ENCODE measurements at regions not wholly inside any gene's neighbourhood (a gene's known extent, or its start where the extent isn't known, plus 50 kb on each side); places are given as distances from the start of the nearest gene placed in this dataset.

DNA sequence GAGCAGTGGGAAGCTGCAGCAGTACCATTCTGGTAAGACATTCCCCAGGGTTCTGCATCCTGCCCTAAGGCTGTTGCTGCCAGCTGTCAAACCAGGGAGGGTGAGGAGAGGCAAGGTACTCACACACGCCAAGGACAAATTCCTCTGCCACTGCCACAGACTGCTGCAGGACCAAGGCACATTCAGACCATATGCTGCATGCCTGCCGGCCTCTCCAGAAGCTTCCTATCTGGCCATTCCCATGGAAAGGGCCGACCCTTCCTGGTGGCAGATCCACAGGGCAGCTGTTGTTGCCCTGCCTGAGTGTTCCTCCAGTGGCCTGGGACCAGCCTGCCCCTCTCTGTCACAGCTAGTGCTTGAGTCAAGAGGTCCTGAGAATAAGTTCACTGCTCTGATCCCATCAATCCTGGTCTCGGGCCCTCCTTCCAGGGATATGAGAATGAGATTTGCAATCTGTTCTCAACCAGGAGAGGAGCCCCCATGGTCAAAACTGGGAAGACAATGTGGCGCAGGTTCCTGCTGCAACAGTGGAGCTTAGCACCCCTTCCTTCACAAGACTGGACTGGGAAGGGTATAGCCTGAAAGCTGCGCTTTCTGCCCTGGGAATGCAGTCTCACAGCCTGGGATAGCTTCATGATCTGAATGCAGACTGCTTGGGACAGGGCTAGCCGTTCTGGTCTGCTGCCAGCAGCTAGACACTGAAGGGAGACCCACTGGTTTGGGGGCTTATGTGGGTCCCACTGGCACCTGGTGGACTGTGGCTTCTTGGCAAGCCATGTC lies 342.5 kb upstream of the NDST3 start:
- DNase-seq (no peak), ATAC-seq (ENCODE audit: low FRiP score in 2 of 2) (peak in 1 of 2 donors; percentile 22)
- no peaks in the 10 kb centered on the region for H3K36me3 ChIP-seq
- H3K27me3 ChIP-seq: no peaks in the 10 kb centered on the region
- H3K4me1 ChIP-seq: no peaks in the 10 kb centered on the region
- TF ChIP-seq POLR2AphosphoS5 (IDR thresholded peaks at IDR 0.05) (no peak), EP300 (IDR thresholded peaks at IDR 0.05) (no peak), CTCF (IDR thresholded peaks at IDR 0.05) (no peak), POLR2A (IDR thresholded peaks at IDR 0.05) (no peak)
- whole genome bisulfite sequencing, 2 donors: 80% methylated on average over 6 of the region's 7 CpGs; no CpG with 5 or more reads in 1 of the 2 donors
- no peak overlapping the region for H3K27ac ChIP-seq
- H3K9me3 ChIP-seq: no peaks in the 10 kb centered on the region
- no peak overlapping the region for H3K4me3 ChIP-seq

DNA sequence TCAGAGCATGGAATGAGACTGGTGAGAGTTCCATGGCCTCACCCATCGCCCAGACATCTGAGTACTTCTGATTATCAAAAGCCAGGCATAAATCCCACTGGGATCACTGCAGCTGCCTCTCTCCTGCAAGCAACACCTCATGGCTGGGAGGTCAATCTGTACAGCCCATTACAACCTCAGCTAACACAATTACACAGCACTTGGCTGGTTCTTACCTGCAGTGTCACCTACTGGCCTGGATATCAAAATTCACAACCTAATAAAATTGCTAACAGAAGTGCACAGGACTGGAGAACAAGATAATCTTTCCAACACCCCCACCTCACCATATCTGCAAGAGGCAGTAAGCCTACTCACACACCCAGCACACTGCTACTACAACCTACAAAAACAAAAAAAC lies 341.7 kb upstream of the NDST3 start:
- DNase-seq (no peak), ATAC-seq (ENCODE audit: low FRiP score in 2 of 2) (no peak)
- H3K9me3 ChIP-seq: no peaks in the 10 kb centered on the region
- H3K36me3 ChIP-seq: no peaks in the 10 kb centered on the region
- no peaks in the 10 kb centered on the region for H3K27me3 ChIP-seq
- WGBS, 2 donors: 74 to 83% methylated on average over 1 of the region's 1 CpG
- H3K27ac ChIP-seq: no peak overlapping the region
- no peaks in the 10 kb centered on the region for H3K4me1 ChIP-seq
- H3K4me3 ChIP-seq: no peak overlapping the region
- no peak for TF ChIP-seq EP300 (IDR thresholded peaks at IDR 0.05)
- TF ChIP-seq POLR2AphosphoS5 (IDR thresholded peaks at IDR 0.05): no peak
- no peak for TF ChIP-seq CTCF (IDR thresholded peaks at IDR 0.05)
- TF ChIP-seq POLR2A (IDR thresholded peaks at IDR 0.05): no peak

- WGBS, 2 donors: 69 to 86% methylated on average over 2 of the region's 2 CpGs
- TF ChIP-seq POLR2A (IDR thresholded peaks at IDR 0.05) (no peak), EP300 (IDR thresholded peaks at IDR 0.05) (no peak), POLR2AphosphoS5 (IDR thresholded peaks at IDR 0.05) (no peak), CTCF (IDR thresholded peaks at IDR 0.05) (no peak)
- no peaks in the 10 kb centered on the region for H3K27me3 ChIP-seq
- H3K4me1 ChIP-seq: no peaks in the 10 kb centered on the region
- no peak overlapping the region for H3K27ac ChIP-seq
- H3K36me3 ChIP-seq: no peaks in the 10 kb centered on the region
- H3K4me3 ChIP-seq: no peak overlapping the region
- DNase-seq: no peak
- no peak for ATAC-seq (ENCODE audit: low FRiP score in 2 of 2)
- H3K9me3 ChIP-seq: no peaks in the 10 kb centered on the region
These were observed 334.7 kb upstream of the NDST3 start for GRCh38 chr4:117699595-117699994.

- WGBS, 2 donors: 84 to 94% methylated on average over 3 of the region's 3 CpGs
- no peaks in the 10 kb centered on the region for H3K9me3 ChIP-seq
- TF ChIP-seq CTCF (IDR thresholded peaks at IDR 0.05) (peak in 1 of 6 experiments; percentile 9), EP300 (IDR thresholded peaks at IDR 0.05) (no peak)
- H3K4me1 ChIP-seq: no peaks in the 10 kb centered on the region
- H3K36me3 ChIP-seq: no peaks in the 10 kb centered on the region
- ATAC-seq (ENCODE audit: low FRiP score in 2 of 2) (no peak), DNase-seq (no peak)
- H3K27me3 ChIP-seq: no peaks in the 10 kb centered on the region
- H3K4me3 ChIP-seq: no peak overlapping the region
- no peak overlapping the region for H3K27ac ChIP-seq
These were observed 334.0 kb upstream of the NDST3 start for GRCh38 chr4:117700111-117700892.
